ENCODE measurements at regions not wholly inside any gene's neighbourhood (a gene's known extent, or its start where the extent isn't known, plus 50 kb on each side); places are given as distances from the start of the nearest gene placed in this dataset.
A peak's percentile ranks its signal among the peaks of the same experiment; 100 is the strongest.

DNA sequence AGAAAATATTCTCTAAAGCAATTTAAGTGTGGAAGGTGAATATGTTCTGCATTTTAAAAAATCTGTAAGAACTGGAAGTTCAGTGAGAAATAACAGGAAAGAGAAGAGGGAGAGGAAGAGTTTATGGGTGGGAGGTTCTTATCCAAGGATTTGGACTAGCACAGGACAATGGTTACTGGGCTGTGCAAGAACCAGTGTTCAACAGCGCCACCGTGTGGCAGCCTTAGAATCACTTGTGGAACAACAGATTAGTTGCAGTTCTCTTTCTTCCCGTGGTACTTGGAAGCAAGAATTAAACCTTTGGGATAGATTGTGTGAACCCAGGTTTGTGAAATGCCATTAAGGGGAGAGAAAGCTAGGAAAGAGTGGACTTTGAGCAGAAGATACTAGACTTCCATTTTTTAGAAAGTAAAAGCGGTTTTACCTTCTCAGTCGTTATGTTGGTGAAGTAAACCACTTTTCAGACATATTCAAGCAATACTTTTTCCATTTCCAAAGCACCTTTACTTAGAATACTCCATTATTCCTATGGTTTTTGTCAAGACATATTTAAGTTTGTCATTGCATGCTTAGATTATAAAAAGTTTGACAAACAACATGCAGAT is 436.7 kb downstream of the RNF144B start:
- Histone ChIP-seq H3K9me3 (ENCODE audit: control insufficient read depth in 2 of 2, insufficient read depth in 1 of 2, low read length in 1 of 2) (peaks cover 1 to 11% of the 10 kb centered on the region in 2 donors), H3K27me3 (ENCODE audit: control insufficient read depth in 2 of 2, insufficient read depth in 1 of 2, low read length in 1 of 2) (no peaks in the 10 kb centered on the region), H3K4me1 (ENCODE audit: control insufficient read depth in 2 of 2, insufficient read depth in 2 of 2, low read length in 2 of 2) (no peaks in the 10 kb centered on the region), H3K27ac (ENCODE audit: low read depth in 1 of 2, low read length in 1 of 2) (no peak overlapping the region), H3K36me3 (ENCODE audit: control insufficient read depth in 2 of 2, insufficient read depth in 2 of 2, low read length in 1 of 2) (no peaks in the 10 kb centered on the region), H3K4me3 (ENCODE audit: low read length in 2 of 2) (no peak overlapping the region)
- DNase-seq (ENCODE audit: low read depth in 6 of 9, low spot score in 9 of 9): peak in 3 of 9 donors; percentile 2 to 10 (median 4)
- WGBS: 57% methylated on average over 5 of the region's 5 CpGs

DNA sequence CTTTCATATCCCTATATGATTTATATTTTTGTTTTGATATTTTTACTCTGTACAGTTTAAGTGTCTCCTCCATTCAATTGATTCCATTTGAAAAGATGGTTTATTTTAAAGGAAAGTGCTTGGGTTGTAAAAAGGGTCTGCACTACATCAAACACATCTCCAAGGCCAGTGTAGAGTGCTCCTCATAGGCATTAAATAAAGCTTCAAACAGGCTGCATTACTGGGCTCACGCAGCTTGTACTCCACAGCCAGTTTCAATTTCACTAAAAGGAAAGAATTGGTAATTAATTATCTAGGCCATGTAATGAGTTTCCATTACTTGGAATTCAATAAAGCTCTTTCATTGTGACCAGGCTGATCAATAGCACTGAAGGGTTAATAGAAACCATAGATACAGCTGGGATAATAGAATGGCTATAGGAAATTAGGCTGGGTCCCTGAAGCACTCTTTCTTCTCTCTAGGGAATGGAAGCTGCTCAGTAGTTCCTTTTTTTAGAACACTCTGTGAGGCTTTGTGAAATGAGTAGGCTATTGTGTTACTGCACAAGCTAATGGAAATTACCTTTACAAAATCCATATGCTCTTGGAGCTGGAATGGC is 442.2 kb downstream of the RNF144B start:
- Histone ChIP-seq H3K27ac (ENCODE audit: low read depth in 1 of 2, low read length in 1 of 2) (no peak overlapping the region), H3K4me1 (ENCODE audit: control insufficient read depth in 2 of 2, insufficient read depth in 2 of 2, low read length in 2 of 2) (no peaks in the 10 kb centered on the region), H3K9me3 (ENCODE audit: control insufficient read depth in 2 of 2, insufficient read depth in 1 of 2, low read length in 1 of 2) (peaks cover 0 to 4% of the 10 kb centered on the region in 2 donors), H3K36me3 (ENCODE audit: control insufficient read depth in 2 of 2, insufficient read depth in 2 of 2, low read length in 1 of 2) (no peaks in the 10 kb centered on the region), H3K27me3 (ENCODE audit: control insufficient read depth in 2 of 2, insufficient read depth in 1 of 2, low read length in 1 of 2) (no peaks in the 10 kb centered on the region), H3K4me3 (ENCODE audit: low read length in 2 of 2) (no peak overlapping the region)
- no peak for DNase-seq (ENCODE audit: low read depth in 6 of 9, low spot score in 9 of 9)
- WGBS: 77% methylated on average over 1 of the region's 1 CpG

DNA sequence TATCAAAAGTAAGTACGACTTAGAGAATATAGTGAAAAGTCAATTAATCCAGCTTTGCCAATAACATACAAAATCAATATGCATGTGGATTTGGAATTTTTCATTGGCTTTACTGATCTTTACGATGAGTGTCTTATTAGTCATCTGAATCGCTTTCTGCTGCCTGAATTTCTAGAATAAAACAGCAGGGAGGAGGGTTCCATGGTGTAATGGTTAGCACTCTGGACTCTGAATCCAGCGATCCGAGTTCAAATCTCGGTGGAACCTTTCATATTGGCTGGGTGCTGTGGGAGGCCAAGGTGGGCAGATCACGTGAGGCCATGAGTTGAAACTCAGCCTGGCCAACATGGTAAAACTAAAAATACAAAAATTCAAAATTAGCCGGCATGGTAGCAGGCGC is 448.8 kb downstream of the RNF144B start:
- Histone ChIP-seq H3K9me3 (ENCODE audit: control insufficient read depth in 2 of 2, insufficient read depth in 1 of 2, low read length in 1 of 2) (no peaks in the 10 kb centered on the region), H3K27me3 (ENCODE audit: control insufficient read depth in 2 of 2, insufficient read depth in 1 of 2, low read length in 1 of 2) (no peaks in the 10 kb centered on the region), H3K36me3 (ENCODE audit: control insufficient read depth in 2 of 2, insufficient read depth in 2 of 2, low read length in 1 of 2) (no peaks in the 10 kb centered on the region), H3K27ac (ENCODE audit: low read depth in 1 of 2, low read length in 1 of 2) (no peak overlapping the region), H3K4me1 (ENCODE audit: control insufficient read depth in 2 of 2, insufficient read depth in 2 of 2, low read length in 2 of 2) (no peaks in the 10 kb centered on the region), H3K4me3 (ENCODE audit: low read length in 2 of 2) (no peak overlapping the region)
- no peak for DNase-seq (ENCODE audit: low read depth in 6 of 9, low spot score in 9 of 9)
- WGBS: 96% methylated on average over 9 of the region's 9 CpGs

DNA sequence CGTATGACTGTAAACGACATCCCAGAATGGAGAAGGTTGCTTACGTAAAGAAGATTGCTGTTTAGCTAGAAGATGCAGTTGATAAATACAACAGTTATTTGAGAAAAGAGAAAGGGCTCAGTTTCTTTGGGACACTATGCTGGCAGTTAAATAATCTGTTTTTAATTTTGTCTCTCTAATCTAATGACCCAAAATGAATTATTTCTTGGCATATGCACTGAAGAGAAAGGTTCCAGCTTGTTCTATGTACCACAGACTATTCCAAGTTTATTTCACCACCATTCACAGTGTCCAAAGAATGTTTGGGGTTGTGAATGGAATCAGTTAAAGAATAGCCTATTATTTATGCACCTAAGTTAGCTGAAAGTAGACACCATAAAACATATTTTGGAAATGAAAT is 449.9 kb downstream of the RNF144B start:
- Histone ChIP-seq H3K36me3 (ENCODE audit: control insufficient read depth in 2 of 2, insufficient read depth in 2 of 2, low read length in 1 of 2) (no peaks in the 10 kb centered on the region), H3K27ac (ENCODE audit: low read depth in 1 of 2, low read length in 1 of 2) (no peak overlapping the region), H3K4me1 (ENCODE audit: control insufficient read depth in 2 of 2, insufficient read depth in 2 of 2, low read length in 2 of 2) (no peaks in the 10 kb centered on the region), H3K27me3 (ENCODE audit: control insufficient read depth in 2 of 2, insufficient read depth in 1 of 2, low read length in 1 of 2) (no peaks in the 10 kb centered on the region), H3K4me3 (ENCODE audit: low read length in 2 of 2) (no peak overlapping the region), H3K9me3 (ENCODE audit: control insufficient read depth in 2 of 2, insufficient read depth in 1 of 2, low read length in 1 of 2) (no peaks in the 10 kb centered on the region)
- DNase-seq (ENCODE audit: low read depth in 6 of 9, low spot score in 9 of 9): no peak
- 78% methylated on average over 3 of the region's 3 CpGs for WGBS

DNA sequence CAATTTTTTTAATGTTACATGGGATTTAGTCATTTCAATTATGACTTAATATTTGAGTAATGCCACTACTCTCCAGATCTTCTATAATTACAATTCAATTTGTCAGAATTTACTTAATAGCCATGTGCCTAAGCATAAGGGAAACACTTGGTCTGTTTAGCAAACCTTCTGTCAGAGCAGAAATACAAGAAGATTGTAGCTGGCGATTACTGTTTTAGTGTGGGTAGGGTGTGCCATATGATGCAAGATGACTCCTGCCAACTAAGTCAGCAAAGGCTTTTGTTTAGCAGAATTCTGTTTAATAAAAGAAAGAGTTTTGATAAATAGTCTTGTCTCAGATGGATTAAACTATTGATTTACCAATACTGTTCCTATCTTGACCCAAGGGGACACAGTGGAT is 455.4 kb downstream of the RNF144B start:
- H3K4me1 ChIP-seq (ENCODE audit: control insufficient read depth in 2 of 2, insufficient read depth in 2 of 2, low read length in 2 of 2): no peaks in the 10 kb centered on the region
- 99% methylated on average over 1 of the region's 1 CpG for WGBS
- no peaks in the 10 kb centered on the region for H3K36me3 ChIP-seq (ENCODE audit: control insufficient read depth in 2 of 2, insufficient read depth in 2 of 2, low read length in 1 of 2)
- no peak overlapping the region for H3K27ac ChIP-seq (ENCODE audit: low read depth in 1 of 2, low read length in 1 of 2)
- H3K27me3 ChIP-seq (ENCODE audit: control insufficient read depth in 2 of 2, insufficient read depth in 1 of 2, low read length in 1 of 2): no peaks in the 10 kb centered on the region
- H3K9me3 ChIP-seq (ENCODE audit: control insufficient read depth in 2 of 2, insufficient read depth in 1 of 2, low read length in 1 of 2): no peaks in the 10 kb centered on the region
- no peak for DNase-seq (ENCODE audit: low read depth in 6 of 9, low spot score in 9 of 9)
- H3K4me3 ChIP-seq (ENCODE audit: low read length in 2 of 2): no peak overlapping the region

DNA sequence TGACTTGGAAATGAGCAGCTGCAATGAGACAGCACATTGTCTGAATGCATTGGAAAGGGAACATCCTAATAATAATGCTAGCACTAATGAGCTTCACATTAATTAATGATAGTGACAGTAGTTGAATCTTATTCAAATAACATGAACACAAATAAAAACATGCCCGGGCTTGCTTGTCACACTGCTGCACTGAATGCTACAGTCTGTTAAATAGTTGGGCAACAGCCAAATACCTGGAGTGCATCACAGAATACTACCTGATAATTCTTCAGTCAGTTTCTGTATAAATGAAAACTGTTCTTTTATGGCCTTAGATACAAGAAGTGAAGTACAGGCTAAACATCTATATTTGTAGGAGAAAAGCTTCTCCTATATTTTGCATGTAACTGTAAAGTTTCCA is 458.7 kb downstream of the RNF144B start:
- H3K4me1 ChIP-seq (ENCODE audit: control insufficient read depth in 2 of 2, insufficient read depth in 2 of 2, low read length in 2 of 2): no peaks in the 10 kb centered on the region
- no peaks in the 10 kb centered on the region for H3K27me3 ChIP-seq (ENCODE audit: control insufficient read depth in 2 of 2, insufficient read depth in 1 of 2, low read length in 1 of 2)
- no peaks in the 10 kb centered on the region for H3K9me3 ChIP-seq (ENCODE audit: control insufficient read depth in 2 of 2, insufficient read depth in 1 of 2, low read length in 1 of 2)
- WGBS: 91% methylated on average over 1 of the region's 1 CpG
- no peaks in the 10 kb centered on the region for H3K36me3 ChIP-seq (ENCODE audit: control insufficient read depth in 2 of 2, insufficient read depth in 2 of 2, low read length in 1 of 2)
- DNase-seq (ENCODE audit: low read depth in 6 of 9, low spot score in 9 of 9): peak in 2 of 9 donors; percentile 2 to 28
- no peak overlapping the region for H3K4me3 ChIP-seq (ENCODE audit: low read length in 2 of 2)
- no peak overlapping the region for H3K27ac ChIP-seq (ENCODE audit: low read depth in 1 of 2, low read length in 1 of 2)

DNA sequence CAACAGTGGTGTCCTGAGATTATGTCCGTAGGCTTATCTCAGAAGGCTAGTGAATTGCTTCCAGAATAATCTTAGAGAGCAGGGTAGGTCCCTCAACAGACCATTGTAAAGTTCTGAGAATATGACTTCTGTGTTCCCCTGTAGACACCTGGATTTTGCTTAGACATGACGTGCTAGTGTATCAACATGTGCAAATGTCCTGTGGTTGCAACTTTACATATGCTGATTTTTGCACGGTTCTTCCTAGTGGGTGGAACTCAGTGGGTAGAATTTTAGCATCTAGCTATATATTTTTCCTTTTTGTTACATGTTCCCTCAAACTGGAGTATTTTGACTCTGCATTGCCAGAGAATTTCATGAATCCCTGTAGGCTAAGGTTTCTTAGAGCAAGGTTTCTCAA is 459.2 kb downstream of the RNF144B start:
- Histone ChIP-seq H3K4me3 (ENCODE audit: low read length in 2 of 2) (no peak overlapping the region), H3K36me3 (ENCODE audit: control insufficient read depth in 2 of 2, insufficient read depth in 2 of 2, low read length in 1 of 2) (no peaks in the 10 kb centered on the region), H3K27me3 (ENCODE audit: control insufficient read depth in 2 of 2, insufficient read depth in 1 of 2, low read length in 1 of 2) (no peaks in the 10 kb centered on the region), H3K27ac (ENCODE audit: low read depth in 1 of 2, low read length in 1 of 2) (no peak overlapping the region), H3K9me3 (ENCODE audit: control insufficient read depth in 2 of 2, insufficient read depth in 1 of 2, low read length in 1 of 2) (no peaks in the 10 kb centered on the region), H3K4me1 (ENCODE audit: control insufficient read depth in 2 of 2, insufficient read depth in 2 of 2, low read length in 2 of 2) (no peaks in the 10 kb centered on the region)
- WGBS: 90% methylated on average over 3 of the region's 3 CpGs
- DNase-seq (ENCODE audit: low read depth in 6 of 9, low spot score in 9 of 9): no peak

DNA sequence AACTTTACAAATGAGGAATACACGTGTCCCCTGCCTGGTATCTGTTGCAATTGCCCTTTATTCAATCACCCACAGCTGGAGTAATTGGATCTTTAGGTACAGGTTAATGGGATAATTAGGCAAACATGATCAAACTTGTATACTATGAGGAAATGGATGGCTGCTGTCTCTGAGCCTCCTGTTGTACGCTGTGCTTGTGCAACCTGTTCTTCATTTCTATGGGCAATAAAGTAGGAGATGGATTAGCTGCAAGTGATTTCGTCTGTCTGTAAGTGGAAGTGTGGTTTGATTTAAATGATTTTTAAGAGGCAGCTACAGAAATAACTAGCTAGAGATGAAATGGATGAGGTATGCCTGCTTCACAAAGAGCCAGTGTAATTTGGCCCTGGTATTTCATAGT is 474.1 kb downstream of the RNF144B start:
- Histone ChIP-seq H3K27ac (ENCODE audit: low read depth in 1 of 2, low read length in 1 of 2) (no peak overlapping the region), H3K27me3 (ENCODE audit: control insufficient read depth in 2 of 2, insufficient read depth in 1 of 2, low read length in 1 of 2) (no peaks in the 10 kb centered on the region), H3K9me3 (ENCODE audit: control insufficient read depth in 2 of 2, insufficient read depth in 1 of 2, low read length in 1 of 2) (peaks cover 0 to 4% of the 10 kb centered on the region in 2 donors), H3K4me1 (ENCODE audit: control insufficient read depth in 2 of 2, insufficient read depth in 2 of 2, low read length in 2 of 2) (no peaks in the 10 kb centered on the region), H3K36me3 (ENCODE audit: control insufficient read depth in 2 of 2, insufficient read depth in 2 of 2, low read length in 1 of 2) (no peaks in the 10 kb centered on the region), H3K4me3 (ENCODE audit: low read length in 2 of 2) (no peak overlapping the region)
- DNase-seq (ENCODE audit: low read depth in 6 of 9, low spot score in 9 of 9): no peak
- WGBS: 30% methylated on average over 3 of the region's 3 CpGs

DNA sequence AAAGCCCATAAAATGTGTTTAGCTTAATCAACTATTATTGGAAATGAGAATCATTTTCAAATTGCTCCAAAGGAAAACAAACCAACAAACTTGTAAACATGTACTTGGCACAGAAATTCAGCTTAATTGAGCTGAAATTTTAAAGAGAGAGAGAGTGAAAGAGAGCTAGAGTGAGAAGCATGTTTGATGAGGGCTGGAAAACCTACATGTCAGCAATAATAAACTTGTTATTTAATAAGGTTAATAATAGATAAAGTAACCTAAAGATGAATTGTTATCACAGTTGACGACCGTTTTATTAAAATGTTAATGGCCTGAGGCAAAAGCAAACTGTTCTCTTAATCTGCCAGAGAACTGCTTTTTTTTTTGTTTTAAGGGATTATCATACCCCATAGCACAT is 496.1 kb downstream of the RNF144B start:
- Histone ChIP-seq H3K27me3 (ENCODE audit: control insufficient read depth in 2 of 2, insufficient read depth in 1 of 2, low read length in 1 of 2) (no peaks in the 10 kb centered on the region), H3K9me3 (ENCODE audit: control insufficient read depth in 2 of 2, insufficient read depth in 1 of 2, low read length in 1 of 2) (peaks cover 0 to 3% of the 10 kb centered on the region in 2 donors), H3K27ac (ENCODE audit: low read depth in 1 of 2, low read length in 1 of 2) (no peak overlapping the region), H3K4me3 (ENCODE audit: low read length in 2 of 2) (no peak overlapping the region), H3K36me3 (ENCODE audit: control insufficient read depth in 2 of 2, insufficient read depth in 2 of 2, low read length in 1 of 2) (no peaks in the 10 kb centered on the region), H3K4me1 (ENCODE audit: control insufficient read depth in 2 of 2, insufficient read depth in 2 of 2, low read length in 2 of 2) (no peaks in the 10 kb centered on the region)
- 93% methylated on average over 2 of the region's 2 CpGs for WGBS
- DNase-seq (ENCODE audit: low read depth in 6 of 9, low spot score in 9 of 9): no peak

Measured in thymus (tissue), 11 donors.